ENCODE measurements at regions not wholly inside any gene's neighbourhood (a gene's known extent, or its start where the extent isn't known, plus 50 kb on each side); places are given as distances from the start of the nearest gene placed in this dataset.

- DNase-seq (ENCODE audit: low read depth, low spot score), result no peak
- in situ Hi-C loops (cut with HindIII; ENCODE audit: low sequenced_read_pairs), result no loop called here
These were observed 146.7 kb downstream of the TTLL2 start for GRCh38 chr6:167471548-167471930.

DNA sequence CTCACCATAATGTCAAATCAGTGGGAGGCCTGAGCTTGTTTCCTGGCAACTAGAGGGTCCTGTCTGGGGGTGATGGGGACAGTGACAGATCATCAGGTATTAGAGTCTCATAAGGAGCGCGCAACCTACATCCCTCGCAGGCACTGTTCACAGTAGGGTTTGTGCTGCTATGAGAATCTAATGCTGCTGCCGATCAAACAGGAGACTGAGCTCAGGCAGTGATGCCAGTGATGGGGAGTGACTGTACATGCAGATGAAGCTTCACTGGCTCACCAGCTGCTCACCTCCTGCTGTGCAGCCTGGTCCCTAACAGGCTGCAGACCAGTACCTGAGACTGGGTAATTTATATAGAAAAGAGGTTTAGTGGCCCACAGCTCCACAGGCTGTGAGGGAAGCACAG lies 147.3 kb downstream of the TTLL2 start:
- DNase-seq (ENCODE audit: low read depth, low spot score), result no peak
- in situ Hi-C loops (cut with HindIII; ENCODE audit: low sequenced_read_pairs), result no loop called here
- H3K4me3 ChIP-seq (ENCODE audit: low read depth, low read length), result no peak overlapping the region
- TF ChIP-seq, protein P1, sequence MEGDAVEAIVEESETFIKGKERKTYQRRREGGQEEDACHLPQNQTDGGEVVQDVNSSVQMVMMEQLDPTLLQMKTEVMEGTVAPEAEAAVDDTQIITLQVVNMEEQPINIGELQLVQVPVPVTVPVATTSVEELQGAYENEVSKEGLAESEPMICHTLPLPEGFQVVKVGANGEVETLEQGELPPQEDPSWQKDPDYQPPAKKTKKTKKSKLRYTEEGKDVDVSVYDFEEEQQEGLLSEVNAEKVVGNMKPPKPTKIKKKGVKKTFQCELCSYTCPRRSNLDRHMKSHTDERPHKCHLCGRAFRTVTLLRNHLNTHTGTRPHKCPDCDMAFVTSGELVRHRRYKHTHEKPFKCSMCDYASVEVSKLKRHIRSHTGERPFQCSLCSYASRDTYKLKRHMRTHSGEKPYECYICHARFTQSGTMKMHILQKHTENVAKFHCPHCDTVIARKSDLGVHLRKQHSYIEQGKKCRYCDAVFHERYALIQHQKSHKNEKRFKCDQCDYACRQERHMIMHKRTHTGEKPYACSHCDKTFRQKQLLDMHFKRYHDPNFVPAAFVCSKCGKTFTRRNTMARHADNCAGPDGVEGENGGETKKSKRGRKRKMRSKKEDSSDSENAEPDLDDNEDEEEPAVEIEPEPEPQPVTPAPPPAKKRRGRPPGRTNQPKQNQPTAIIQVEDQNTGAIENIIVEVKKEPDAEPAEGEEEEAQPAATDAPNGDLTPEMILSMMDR (IDR thresholded peaks at IDR 0.05; ENCODE audit: low read depth, low read length), result no peak

More at GRCh38 chr6:167471548-167471930, 146.7 kb downstream of the TTLL2 start:
- no peak overlapping the region for H3K4me3 ChIP-seq (ENCODE audit: low read depth, low read length)
- TF ChIP-seq, protein P1 (IDR thresholded peaks at IDR 0.05; ENCODE audit: low read depth, low read length), result no peak

- H3K4me3 ChIP-seq (ENCODE audit: low read depth, low read length), result no peak overlapping the region
- no peak for DNase-seq (ENCODE audit: low read depth, low spot score)
- TF ChIP-seq, protein P1 (IDR thresholded peaks at IDR 0.05; ENCODE audit: low read depth, low read length), result no peak
- in situ Hi-C loops (cut with HindIII; ENCODE audit: low sequenced_read_pairs), result no loop called here
These were observed 148.0 kb downstream of the TTLL2 start for GRCh38 chr6:167472880-167473279.

DNA sequence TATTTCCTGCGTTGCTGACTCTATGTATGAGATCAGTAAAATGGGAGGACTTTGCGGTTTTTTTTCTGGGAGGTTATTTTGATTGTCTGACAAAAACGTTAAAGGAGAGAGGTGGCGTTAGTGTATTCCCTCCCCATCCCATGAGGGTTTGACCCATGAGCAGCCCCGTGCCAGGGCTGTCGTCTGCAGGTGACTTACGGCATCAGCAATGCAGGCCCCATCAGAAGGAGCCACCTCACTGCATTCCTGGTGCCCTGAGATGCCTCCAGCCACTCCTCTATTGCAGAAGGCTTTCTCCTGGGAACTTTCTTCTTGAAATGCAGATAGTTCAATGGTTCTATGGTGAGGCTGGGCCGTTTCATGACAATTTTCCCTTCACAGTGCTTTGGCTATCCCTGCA lies 149.3 kb downstream of the TTLL2 start:
- no peak overlapping the region for H3K4me3 ChIP-seq (ENCODE audit: low read depth, low read length)
- TF ChIP-seq, protein P1 (IDR thresholded peaks at IDR 0.05; ENCODE audit: low read depth, low read length), result no peak
- DNase-seq (ENCODE audit: low read depth, low spot score), result no peak
- in situ Hi-C loops (cut with HindIII; ENCODE audit: low sequenced_read_pairs), result no loop called here

DNA sequence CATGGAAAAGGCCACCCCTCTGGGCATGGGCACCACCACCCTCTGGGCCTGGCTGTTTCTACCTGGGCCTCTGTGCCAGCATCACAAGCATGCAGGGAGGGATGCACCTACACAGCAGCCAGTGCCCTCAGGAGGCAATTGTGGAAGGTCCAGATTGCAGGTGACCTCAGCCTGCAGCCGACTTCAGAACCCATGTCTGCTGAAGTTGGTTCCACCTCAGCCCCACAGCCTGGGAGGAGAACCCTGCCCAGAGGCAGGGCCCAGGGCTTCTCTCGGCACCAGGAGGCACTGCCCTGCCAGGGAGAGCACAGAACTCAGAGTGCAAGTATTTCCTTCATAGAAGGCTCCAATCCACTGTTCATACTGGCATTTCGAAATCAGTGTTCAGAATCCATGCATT lies 149.8 kb downstream of the TTLL2 start:
- TF ChIP-seq, protein P1 (IDR thresholded peaks at IDR 0.05; ENCODE audit: low read depth, low read length), result no peak
- in situ Hi-C loops (cut with HindIII; ENCODE audit: low sequenced_read_pairs), result no loop called here
- DNase-seq (ENCODE audit: low read depth, low spot score), result no peak
- no peak overlapping the region for H3K4me3 ChIP-seq (ENCODE audit: low read depth, low read length)

DNA sequence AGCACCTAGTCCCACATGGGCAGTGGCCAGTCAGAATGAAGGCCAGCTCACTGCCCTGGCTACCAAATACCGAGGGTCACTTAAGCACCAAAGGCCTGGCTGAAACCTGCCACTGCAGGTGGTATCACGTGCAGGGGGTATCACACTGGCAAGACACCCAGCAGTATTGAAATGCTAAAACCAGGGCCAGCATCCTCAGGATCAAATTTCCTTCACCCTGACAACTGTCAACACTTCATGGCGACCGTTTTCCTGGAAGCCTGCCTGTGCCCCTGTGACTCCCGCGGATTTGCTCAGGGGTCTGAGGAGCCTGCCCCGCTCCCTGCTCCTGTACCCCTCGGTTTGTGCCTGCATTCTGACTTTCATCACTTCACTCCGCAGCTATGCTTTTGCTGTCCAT lies 151.1 kb downstream of the TTLL2 start:
- in situ Hi-C loops (cut with HindIII; ENCODE audit: low sequenced_read_pairs), result no loop called here
- DNase-seq (ENCODE audit: low read depth, low spot score), result no peak
- TF ChIP-seq, protein P1 (IDR thresholded peaks at IDR 0.05; ENCODE audit: low read depth, low read length), result no peak
- H3K4me3 ChIP-seq (ENCODE audit: low read depth, low read length), result no peak overlapping the region
